Tibial nerve (tissue), 4 donors: ENCODE measurements at regions not wholly inside any gene's neighbourhood (a gene's known extent, or its start where the extent isn't known, plus 50 kb on each side); places are given as distances from the start of the nearest gene placed in this dataset.

Experiments
- EP300 ChIP-seq, 2 donors: sonication (generic); formaldehyde crosslinking; IDR thresholded peaks; one replicate each; pipeline ENCODE4 v1.6.1; 2017; ENCODE audit warnings: antibody characterized with exemption in 2 of 2, mild to moderate bottlenecking in 1 of 2
- POLR2A ChIP-seq, 2 donors: fragments of 450-650 bp; IDR thresholded peaks; one replicate each; pipeline ENCODE4 v1.6.1; 2017; ENCODE audit warnings: antibody characterized with exemption in 2 of 2, mild to moderate bottlenecking in 2 of 2, moderate library complexity in 2 of 2
- TF ChIP-seq, protein P1 (sequence below), 5 experiments: fragments of 200-600 bp in 3 of 5; fragments of 450-650 bp in 2 of 5; sonication (generic) in 3 of 5; IDR thresholded peaks; one replicate each; pipeline ENCODE4 v1.5.1; 2016 to 2019; ENCODE audit warnings: antibody characterized with exemption in 5 of 5, mild to moderate bottlenecking in 3 of 5, moderate library complexity in 2 of 5

DNA sequence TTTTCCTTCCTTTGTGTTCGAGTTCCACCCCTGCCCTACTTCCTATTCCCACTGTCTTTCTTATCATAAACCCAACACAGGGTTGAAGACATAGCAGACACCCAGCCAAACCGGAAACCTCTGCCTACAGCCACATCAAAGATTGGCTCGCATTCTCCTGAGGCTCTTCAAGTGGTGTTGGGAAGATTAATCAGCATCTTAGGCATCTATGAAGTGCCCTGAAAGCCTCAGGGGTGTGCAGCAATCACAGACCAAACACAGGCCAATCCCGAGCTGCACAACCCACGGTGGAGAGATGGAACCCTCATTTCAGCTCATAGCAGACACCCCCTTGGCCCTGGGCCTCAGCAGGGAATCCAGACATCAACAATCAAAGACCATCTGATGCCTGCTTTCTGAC is 255.9 kb downstream of the XXYLT1 start:
- TF ChIP-seq POLR2A (IDR thresholded peaks at IDR 0.05) (no peak), EP300 (IDR thresholded peaks at IDR 0.05) (no peak)
- TF ChIP-seq, protein P1, sequence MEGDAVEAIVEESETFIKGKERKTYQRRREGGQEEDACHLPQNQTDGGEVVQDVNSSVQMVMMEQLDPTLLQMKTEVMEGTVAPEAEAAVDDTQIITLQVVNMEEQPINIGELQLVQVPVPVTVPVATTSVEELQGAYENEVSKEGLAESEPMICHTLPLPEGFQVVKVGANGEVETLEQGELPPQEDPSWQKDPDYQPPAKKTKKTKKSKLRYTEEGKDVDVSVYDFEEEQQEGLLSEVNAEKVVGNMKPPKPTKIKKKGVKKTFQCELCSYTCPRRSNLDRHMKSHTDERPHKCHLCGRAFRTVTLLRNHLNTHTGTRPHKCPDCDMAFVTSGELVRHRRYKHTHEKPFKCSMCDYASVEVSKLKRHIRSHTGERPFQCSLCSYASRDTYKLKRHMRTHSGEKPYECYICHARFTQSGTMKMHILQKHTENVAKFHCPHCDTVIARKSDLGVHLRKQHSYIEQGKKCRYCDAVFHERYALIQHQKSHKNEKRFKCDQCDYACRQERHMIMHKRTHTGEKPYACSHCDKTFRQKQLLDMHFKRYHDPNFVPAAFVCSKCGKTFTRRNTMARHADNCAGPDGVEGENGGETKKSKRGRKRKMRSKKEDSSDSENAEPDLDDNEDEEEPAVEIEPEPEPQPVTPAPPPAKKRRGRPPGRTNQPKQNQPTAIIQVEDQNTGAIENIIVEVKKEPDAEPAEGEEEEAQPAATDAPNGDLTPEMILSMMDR (IDR thresholded peaks at IDR 0.05) = no peak
